Panc1 (cell line): ENCODE measurements at regions not wholly inside any gene's neighbourhood (a gene's known extent, or its start where the extent isn't known, plus 50 kb on each side); places are given as distances from the start of the nearest gene placed in this dataset.

Experiments
- CTCF ChIP-seq: fragments of 450-650 bp; IDR thresholded peaks from 2 replicates; pipeline ENCODE4 v1.5.1; 2017; ENCODE audit warnings: mild to moderate bottlenecking
- POLR2AphosphoS5 ChIP-seq: IDR thresholded peaks from 2 replicates; pipeline ENCODE4 v1.6.1; 2012; ENCODE audit warnings: mild to moderate bottlenecking, low read depth, low read length, moderate library complexity

- TF ChIP-seq CTCF (no peak), POLR2AphosphoS5 (no peak)
Observed at GRCh38 chr6:66423047-66423446, 716.0 kb upstream of the EYS start.
